OCI-LY7 (cell line): ENCODE measurements at regions not wholly inside any gene's neighbourhood (a gene's known extent, or its start where the extent isn't known, plus 50 kb on each side); places are given as distances from the start of the nearest gene placed in this dataset.

Experiments
- CTCF ChIP-seq: fragments of 200-600 bp; sonication (generic); conservative IDR thresholded peaks from 2 replicates; pipeline ENCODE4 v1.5.1; 2014; ENCODE audit warnings: mild to moderate bottlenecking, antibody characterized with exemption, low read length, moderate library complexity, mixed read lengths
- EZH2phosphoT487 ChIP-seq: fragments of 200-600 bp; sonication (generic); IDR thresholded peaks from 2 replicates; pipeline ENCODE4 v1.6.1; 2018; ENCODE audit warnings: low read depth, borderline replicate concordance, mild to moderate bottlenecking, mixed run types, antibody characterized with exemption, low read length, moderate library complexity, mixed read lengths

- TF ChIP-seq CTCF (no peak), EZH2phosphoT487 (no peak)
Measured at GRCh38 chr17:65340401-65340800, 203.2 kb downstream of the RGS9 start.
